ENCODE measurements at regions not wholly inside any gene's neighbourhood (a gene's known extent, or its start where the extent isn't known, plus 50 kb on each side); places are given as distances from the start of the nearest gene placed in this dataset.
"Not testable (repeated sequence)": the region's sequence is repeated elsewhere in the genome, so short reads cannot be mapped to it uniquely, and the experiment has no call there.

DNA sequence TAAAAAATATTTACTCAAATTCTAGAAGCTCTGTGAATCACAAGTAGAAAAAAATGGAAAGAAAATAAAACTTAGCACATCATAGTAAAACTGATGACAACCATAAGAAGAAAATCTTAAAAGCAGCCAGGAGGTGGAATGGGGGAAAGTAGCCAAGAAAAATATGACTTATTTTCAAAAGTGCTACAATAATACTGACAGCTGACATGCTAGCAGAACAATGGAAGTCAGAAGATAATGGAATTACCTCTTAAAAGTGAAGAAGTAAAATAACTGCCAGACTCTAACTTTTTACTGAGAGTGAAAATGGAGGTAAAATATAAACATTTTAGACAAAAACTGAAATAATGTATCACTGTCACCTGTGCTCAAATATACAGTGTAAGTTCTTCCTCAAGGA, 532.2 kb upstream of the SGCD start:
- no peak overlapping the region for H3K4me3 ChIP-seq (ENCODE audit: low read depth, low read length)
- TF ChIP-seq, protein P1, sequence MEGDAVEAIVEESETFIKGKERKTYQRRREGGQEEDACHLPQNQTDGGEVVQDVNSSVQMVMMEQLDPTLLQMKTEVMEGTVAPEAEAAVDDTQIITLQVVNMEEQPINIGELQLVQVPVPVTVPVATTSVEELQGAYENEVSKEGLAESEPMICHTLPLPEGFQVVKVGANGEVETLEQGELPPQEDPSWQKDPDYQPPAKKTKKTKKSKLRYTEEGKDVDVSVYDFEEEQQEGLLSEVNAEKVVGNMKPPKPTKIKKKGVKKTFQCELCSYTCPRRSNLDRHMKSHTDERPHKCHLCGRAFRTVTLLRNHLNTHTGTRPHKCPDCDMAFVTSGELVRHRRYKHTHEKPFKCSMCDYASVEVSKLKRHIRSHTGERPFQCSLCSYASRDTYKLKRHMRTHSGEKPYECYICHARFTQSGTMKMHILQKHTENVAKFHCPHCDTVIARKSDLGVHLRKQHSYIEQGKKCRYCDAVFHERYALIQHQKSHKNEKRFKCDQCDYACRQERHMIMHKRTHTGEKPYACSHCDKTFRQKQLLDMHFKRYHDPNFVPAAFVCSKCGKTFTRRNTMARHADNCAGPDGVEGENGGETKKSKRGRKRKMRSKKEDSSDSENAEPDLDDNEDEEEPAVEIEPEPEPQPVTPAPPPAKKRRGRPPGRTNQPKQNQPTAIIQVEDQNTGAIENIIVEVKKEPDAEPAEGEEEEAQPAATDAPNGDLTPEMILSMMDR (IDR thresholded peaks at IDR 0.05; ENCODE audit: borderline replicate concordance, insufficient read depth, low read depth, low read length) = no peak

DNA sequence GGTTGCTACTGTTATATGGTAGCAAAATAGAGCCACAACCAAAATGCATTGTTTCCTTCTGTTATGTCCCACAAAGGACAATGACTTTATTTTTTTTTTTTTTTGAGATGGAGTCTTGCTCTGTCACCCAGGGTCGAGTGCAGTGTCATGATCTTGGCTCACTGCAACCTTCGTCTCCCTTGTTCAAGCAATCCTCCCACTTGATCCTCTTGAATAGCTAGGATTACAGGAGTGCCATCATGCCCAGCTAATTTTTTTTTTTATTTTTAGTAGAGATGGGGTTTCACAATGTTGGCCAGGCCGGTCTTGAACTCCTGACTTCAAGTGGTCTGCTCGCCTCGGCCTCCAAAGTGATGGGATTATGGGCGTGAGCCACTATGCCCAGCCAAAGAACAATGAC, 527.7 kb upstream of the SGCD start:
- TF ChIP-seq, protein P1 (IDR thresholded peaks at IDR 0.05; ENCODE audit: borderline replicate concordance, insufficient read depth, low read depth, low read length) = no peak
- H3K4me3 ChIP-seq (ENCODE audit: low read depth, low read length) = no peak overlapping the region

DNA sequence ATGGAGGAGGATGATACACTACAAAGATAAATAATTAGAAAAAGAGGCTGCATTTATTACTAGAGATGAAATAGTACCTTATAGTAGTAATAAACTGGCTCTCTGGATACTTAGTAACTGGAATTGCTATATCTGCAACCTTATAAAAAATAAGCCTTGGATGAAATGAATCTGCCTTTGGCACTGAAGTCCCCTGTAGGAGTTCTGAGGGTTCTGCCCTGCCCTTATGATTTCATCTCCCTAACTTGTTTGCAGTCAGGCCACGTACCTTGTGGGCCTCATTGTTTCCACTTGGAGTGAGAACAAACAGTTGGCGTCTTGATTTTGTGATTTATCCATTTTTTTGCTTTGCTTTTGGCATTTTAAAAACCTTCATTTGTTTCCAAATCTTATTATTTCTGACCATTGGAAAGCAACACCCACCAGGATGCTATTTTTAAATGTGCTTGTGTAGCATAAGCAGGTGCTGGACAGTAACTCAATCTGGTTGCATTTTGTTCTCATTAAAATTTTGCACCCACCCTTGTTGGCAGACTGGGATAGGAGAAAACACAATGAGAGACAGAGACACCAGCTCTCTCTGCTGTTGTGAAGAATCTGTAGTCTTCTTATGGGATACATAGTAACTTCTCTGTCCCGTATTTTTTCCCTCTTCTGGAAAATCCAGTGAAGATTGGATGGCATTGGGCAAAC, 518.9 kb upstream of the SGCD start:
- no peak overlapping the region for H3K4me3 ChIP-seq (ENCODE audit: low read depth, low read length)
- TF ChIP-seq, protein P1 (IDR thresholded peaks at IDR 0.05; ENCODE audit: borderline replicate concordance, insufficient read depth, low read depth, low read length) = no peak

DNA sequence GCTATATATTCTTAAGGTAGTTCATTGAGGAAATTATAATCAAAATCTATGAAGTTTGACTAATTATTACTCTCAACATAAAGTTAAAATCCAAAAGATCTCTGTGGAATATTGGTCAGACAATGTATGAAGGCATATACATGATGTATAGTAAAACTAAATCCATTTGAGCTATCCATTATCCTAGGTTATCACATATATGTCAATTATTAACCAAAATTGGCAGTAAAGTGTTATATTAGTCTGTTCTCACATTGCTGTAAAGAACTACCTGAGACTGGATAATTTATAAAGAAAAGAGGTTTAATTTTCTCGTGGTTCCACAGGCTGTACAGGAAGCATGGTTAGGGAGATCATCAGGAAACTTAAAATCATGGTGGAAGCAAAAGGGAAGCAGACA, 511.7 kb upstream of the SGCD start:
- H3K4me3 ChIP-seq (ENCODE audit: low read depth, low read length) = no peak overlapping the region
- TF ChIP-seq, protein P1 (IDR thresholded peaks at IDR 0.05; ENCODE audit: borderline replicate concordance, insufficient read depth, low read depth, low read length) = no peak

DNA sequence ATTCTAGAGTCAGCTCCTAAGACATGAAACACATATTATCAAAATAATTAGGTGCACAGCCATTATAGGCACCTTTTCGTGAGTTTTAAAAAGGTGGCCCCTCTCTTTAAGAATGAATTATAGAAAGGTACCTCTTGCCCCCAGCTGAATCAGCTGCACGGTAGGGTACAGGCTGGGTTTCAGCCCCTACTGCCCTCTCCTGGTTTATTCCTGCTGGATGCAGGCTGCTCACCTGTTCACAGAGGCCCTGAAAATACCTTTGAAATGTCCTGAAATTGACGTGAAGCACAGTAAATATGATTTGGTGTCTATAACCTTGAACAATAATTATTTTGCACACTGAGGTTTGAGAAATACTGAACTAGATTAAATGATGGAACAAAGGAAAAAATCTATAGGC, 504.8 kb upstream of the SGCD start:
- TF ChIP-seq, protein P1 (IDR thresholded peaks at IDR 0.05; ENCODE audit: borderline replicate concordance, insufficient read depth, low read depth, low read length) = no peak
- no peak overlapping the region for H3K4me3 ChIP-seq (ENCODE audit: low read depth, low read length)

DNA sequence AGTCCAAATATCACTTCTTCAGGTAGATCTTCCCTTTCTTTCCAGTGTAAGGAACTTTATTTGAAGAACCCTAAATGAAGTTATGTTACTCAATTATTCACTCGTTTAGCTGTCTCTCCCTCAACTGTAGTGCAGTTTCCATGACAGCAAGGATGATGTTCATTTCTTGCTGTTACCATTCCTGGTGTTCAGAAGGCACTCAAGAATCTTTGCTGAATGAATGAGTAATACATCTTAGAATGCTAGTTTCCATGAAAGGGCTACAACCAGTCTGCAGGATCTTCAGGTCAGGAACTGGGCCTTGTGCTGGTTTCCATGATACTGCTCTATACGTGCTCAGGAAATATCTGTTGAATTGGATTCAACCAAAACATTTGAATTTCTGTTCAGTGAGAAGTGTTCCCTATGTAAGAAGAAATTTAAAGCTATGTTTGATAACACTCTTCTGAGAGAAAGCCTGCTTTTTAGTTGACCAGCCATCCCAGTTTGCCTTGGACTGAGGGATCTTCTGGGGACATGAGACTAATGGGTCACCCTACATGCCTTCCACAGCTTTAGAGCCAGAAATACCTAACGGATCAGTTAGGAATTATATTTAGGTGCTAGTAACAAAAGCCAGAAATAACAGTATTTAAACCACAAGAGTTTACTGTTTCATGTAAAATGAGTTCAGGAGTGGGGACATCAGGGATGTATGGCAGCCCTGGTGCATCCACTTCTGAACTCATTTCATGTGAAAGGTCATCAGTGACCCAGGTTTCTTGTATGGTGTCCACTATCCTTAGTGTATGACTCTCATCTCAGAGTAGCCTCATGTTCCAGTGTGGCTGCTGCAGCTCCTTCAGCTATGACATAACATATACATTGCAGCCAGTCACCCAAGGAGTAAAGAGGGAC, 500.1 kb upstream of the SGCD start:
- TF ChIP-seq, protein P1 (IDR thresholded peaks at IDR 0.05; ENCODE audit: borderline replicate concordance, insufficient read depth, low read depth, low read length) = no peak
- H3K4me3 ChIP-seq (ENCODE audit: low read depth, low read length) = no peak overlapping the region

DNA sequence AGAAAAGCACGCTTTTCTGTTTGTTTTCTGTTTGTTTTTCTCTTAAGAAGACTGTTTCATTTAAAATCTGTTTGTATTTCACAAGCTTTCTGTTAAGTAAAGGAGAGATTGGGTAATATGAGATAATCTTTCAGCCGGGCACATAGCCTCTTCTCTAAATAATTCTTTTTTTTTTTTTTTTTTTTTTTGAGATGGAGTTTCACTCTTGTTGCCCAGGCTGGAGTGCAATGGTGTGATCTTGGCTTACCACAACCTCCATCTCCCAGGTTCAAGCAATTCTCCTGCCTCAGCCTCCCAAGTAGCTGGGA, 499.5 kb upstream of the SGCD start:
- H3K4me3 ChIP-seq (ENCODE audit: low read depth, low read length) = not testable (repeated sequence)

Measured in GM12875 (cell line).